ENCODE measurements at regions not wholly inside any gene's neighbourhood (a gene's known extent, or its start where the extent isn't known, plus 50 kb on each side); places are given as distances from the start of the nearest gene placed in this dataset.
"Not testable (repeated sequence)": the region's sequence is repeated elsewhere in the genome, so short reads cannot be mapped to it uniquely, and the experiment has no call there.

DNA sequence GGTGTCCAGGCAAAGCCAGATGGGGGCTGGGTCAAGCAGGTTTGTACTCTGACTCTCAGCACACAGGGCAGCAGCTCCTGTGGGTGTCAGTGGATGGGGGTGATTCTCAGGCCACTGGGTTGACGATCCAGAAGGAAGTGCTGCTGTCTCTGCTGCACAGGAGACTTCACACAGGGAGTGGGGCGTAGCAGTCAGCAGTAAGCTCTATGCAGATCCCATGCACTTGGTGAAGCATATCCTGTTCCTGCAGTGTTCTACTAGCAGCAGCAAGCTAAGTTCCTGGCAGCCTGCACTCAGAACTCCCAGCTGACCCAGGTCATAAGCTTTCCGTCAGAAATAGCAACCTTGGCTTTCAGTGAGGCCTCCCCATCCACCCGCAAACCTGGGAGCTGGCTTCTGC is 117.6 kb upstream of the NDST3 start:
- no peak for DNase-seq (ENCODE audit: extremely low read depth, low read depth)
- no peak for TF ChIP-seq CTCF (IDR thresholded peaks at IDR 0.05; ENCODE audit: low read depth, low read length, missing control alignments)

GRCh38 chr4:117922311-117922710 is 112.0 kb upstream of the NDST3 start:
- DNase-seq (ENCODE audit: extremely low read depth, low read depth); H3K4me3 ChIP-seq (replicated peaks; ENCODE audit: low read depth, low read length): not testable (repeated sequence)

More for the DNA sequence above, 117.6 kb upstream of the NDST3 start:
- no peak overlapping the region for H3K4me3 ChIP-seq (replicated peaks; ENCODE audit: low read depth, low read length)

GRCh38 chr4:117927823-117928222 is 106.5 kb upstream of the NDST3 start:
- not testable (repeated sequence) for H3K4me3 ChIP-seq (replicated peaks; ENCODE audit: low read depth, low read length); DNase-seq (ENCODE audit: extremely low read depth, low read depth)

DNA sequence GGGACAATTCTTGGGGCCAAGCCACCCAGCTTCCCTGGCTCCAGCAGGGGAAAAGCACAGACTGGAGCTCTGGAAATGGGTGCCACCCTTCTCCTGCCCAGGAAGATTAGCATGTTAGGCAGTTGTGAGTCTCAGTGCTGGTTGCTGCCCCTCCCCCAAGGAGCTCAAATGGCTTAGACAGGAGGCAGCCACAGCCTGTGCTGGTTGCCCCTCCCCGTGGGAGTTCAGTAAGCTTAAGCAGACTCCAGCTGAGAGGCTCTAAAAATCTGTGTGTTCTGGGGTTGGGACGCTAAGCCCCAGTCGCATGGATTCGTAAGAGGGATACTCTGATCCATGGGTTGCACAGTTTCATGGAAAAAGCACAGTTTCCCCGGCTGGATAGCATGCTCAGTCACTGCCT is 92.7 kb upstream of the NDST3 start:
- no peak for DNase-seq (ENCODE audit: extremely low read depth, low read depth)
- TF ChIP-seq CTCF (IDR thresholded peaks at IDR 0.05; ENCODE audit: low read depth, low read length, missing control alignments): no peak
- H3K4me3 ChIP-seq (replicated peaks; ENCODE audit: low read depth, low read length): no peak overlapping the region

DNA sequence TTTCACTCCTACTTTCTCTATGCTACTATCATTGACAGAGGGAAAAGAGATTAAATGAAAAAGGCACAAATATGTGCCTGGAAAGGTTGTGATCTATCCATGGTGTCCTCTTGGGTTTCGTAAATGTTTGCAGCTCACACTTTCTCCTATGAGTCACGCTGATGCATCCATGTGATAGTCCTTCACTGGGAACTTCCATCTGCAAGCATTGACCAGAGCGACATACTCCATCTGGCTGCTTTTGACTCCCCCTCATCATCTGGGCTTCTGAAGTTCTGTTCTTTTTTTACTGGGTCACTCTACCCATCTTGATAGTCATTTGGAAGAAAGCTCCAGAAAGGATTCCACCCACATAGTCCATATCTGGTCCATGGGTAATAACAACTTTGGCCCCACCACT is 84.7 kb upstream of the NDST3 start:
- no peak overlapping the region for H3K4me3 ChIP-seq (replicated peaks; ENCODE audit: low read depth, low read length)
- no peak for DNase-seq (ENCODE audit: extremely low read depth, low read depth)
- no peak for TF ChIP-seq CTCF (IDR thresholded peaks at IDR 0.05; ENCODE audit: low read depth, low read length, missing control alignments)

- TF ChIP-seq CTCF (IDR thresholded peaks at IDR 0.05; ENCODE audit: low read depth, low read length, missing control alignments): no peak
- DNase-seq (ENCODE audit: extremely low read depth, low read depth): no peak
- no peak overlapping the region for H3K4me3 ChIP-seq (replicated peaks; ENCODE audit: low read depth, low read length)
Measured at GRCh38 chr4:117957571-117957970, 76.7 kb upstream of the NDST3 start.

- DNase-seq (ENCODE audit: extremely low read depth, low read depth): no peak
- no peak overlapping the region for H3K4me3 ChIP-seq (replicated peaks; ENCODE audit: low read depth, low read length)
- TF ChIP-seq CTCF (IDR thresholded peaks at IDR 0.05; ENCODE audit: low read depth, low read length, missing control alignments): no peak
Measured at GRCh38 chr4:117965622-117966021, 68.7 kb upstream of the NDST3 start.

DNA sequence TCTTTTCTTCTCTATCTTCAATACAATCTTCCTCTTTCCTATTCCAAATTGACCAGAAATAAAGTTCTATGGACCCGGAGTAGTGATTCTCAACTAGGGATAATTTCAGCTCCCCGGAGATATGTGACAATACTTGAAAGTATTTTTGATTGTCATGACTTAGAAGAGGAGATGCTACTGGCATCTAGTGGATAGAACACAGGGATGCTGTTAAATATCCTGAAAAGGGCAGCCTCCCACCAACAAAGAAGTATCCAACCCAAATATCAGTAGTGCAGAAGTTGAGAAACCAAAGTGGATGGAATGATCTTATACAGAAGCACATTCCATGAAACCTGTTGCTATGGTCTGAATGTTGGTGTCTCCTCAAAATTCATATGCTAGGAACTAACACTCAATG is 65.7 kb upstream of the NDST3 start:
- no peak overlapping the region for H3K4me3 ChIP-seq (replicated peaks; ENCODE audit: low read depth, low read length)
- no peak for DNase-seq (ENCODE audit: extremely low read depth, low read depth)
- no peak for TF ChIP-seq CTCF (IDR thresholded peaks at IDR 0.05; ENCODE audit: low read depth, low read length, missing control alignments)

All from HFF-Myc (cell line).